ENCODE measurements at regions not wholly inside any gene's neighbourhood (a gene's known extent, or its start where the extent isn't known, plus 50 kb on each side); places are given as distances from the start of the nearest gene placed in this dataset.

GRCh38 chr1:104933846-104934245 lies 1184.1 kb downstream of the AMY1C start:
- no peak overlapping the region for H3K4me3 ChIP-seq (replicated peaks; ENCODE audit: low read depth, low read length)
- no peak for DNase-seq (ENCODE audit: extremely low read depth, low read depth)
- no peak for TF ChIP-seq CTCF (IDR thresholded peaks at IDR 0.05; ENCODE audit: low read depth, low read length, missing control alignments)

GRCh38 chr1:104945406-104945805 lies 1195.7 kb downstream of the AMY1C start:
- no peak for TF ChIP-seq CTCF (IDR thresholded peaks at IDR 0.05; ENCODE audit: low read depth, low read length, missing control alignments)
- no peak for DNase-seq (ENCODE audit: extremely low read depth, low read depth)
- no peak overlapping the region for H3K4me3 ChIP-seq (replicated peaks; ENCODE audit: low read depth, low read length)

GRCh38 chr1:104946558-104947210 lies 1197.0 kb downstream of the AMY1C start:
- H3K4me3 ChIP-seq (replicated peaks; ENCODE audit: low read depth, low read length), result no peak overlapping the region
- DNase-seq (ENCODE audit: extremely low read depth, low read depth), result no peak
- no peak for TF ChIP-seq CTCF (IDR thresholded peaks at IDR 0.05; ENCODE audit: low read depth, low read length, missing control alignments)

GRCh38 chr1:104953555-104953954 lies 1203.9 kb downstream of the AMY1C start:
- no peak for TF ChIP-seq CTCF (IDR thresholded peaks at IDR 0.05; ENCODE audit: low read depth, low read length, missing control alignments)
- no peak overlapping the region for H3K4me3 ChIP-seq (replicated peaks; ENCODE audit: low read depth, low read length)
- no peak for DNase-seq (ENCODE audit: extremely low read depth, low read depth)

- H3K4me3 ChIP-seq (replicated peaks; ENCODE audit: low read depth, low read length), result no peak overlapping the region
- TF ChIP-seq CTCF (IDR thresholded peaks at IDR 0.05; ENCODE audit: low read depth, low read length, missing control alignments), result no peak
- DNase-seq (ENCODE audit: extremely low read depth, low read depth), result no peak
Measured at GRCh38 chr1:104973516-104973915, 1223.8 kb downstream of the AMY1C start.

GRCh38 chr1:104979651-104980050 lies 1230.0 kb downstream of the AMY1C start:
- no peak for DNase-seq (ENCODE audit: extremely low read depth, low read depth)
- no peak overlapping the region for H3K4me3 ChIP-seq (replicated peaks; ENCODE audit: low read depth, low read length)
- TF ChIP-seq CTCF (IDR thresholded peaks at IDR 0.05; ENCODE audit: low read depth, low read length, missing control alignments), result no peak

GRCh38 chr1:104987210-104987609 lies 1237.5 kb downstream of the AMY1C start:
- H3K4me3 ChIP-seq (replicated peaks; ENCODE audit: low read depth, low read length), result no peak overlapping the region
- DNase-seq (ENCODE audit: extremely low read depth, low read depth), result no peak
- TF ChIP-seq CTCF (IDR thresholded peaks at IDR 0.05; ENCODE audit: low read depth, low read length, missing control alignments), result no peak
